C4-2B (cell line): ENCODE measurements at regions not wholly inside any gene's neighbourhood (a gene's known extent, or its start where the extent isn't known, plus 50 kb on each side); places are given as distances from the start of the nearest gene placed in this dataset.

Source experiments
- H3K27ac ChIP-seq: fragments of 450-650 bp; 2 replicates; pipeline ENCODE4 v1.5.1; 2017
- ZFX ChIP-seq: fragments of 450-650 bp; IDR thresholded peaks from 2 replicates; pipeline ENCODE4 v1.6.1; 2017
- TF ChIP-seq, protein P1 (sequence below): fragments of 450-650 bp; conservative IDR thresholded peaks from 2 replicates; pipeline ENCODE4 v1.5.1; 2017; ENCODE audit warnings: mild to moderate bottlenecking

DNA sequence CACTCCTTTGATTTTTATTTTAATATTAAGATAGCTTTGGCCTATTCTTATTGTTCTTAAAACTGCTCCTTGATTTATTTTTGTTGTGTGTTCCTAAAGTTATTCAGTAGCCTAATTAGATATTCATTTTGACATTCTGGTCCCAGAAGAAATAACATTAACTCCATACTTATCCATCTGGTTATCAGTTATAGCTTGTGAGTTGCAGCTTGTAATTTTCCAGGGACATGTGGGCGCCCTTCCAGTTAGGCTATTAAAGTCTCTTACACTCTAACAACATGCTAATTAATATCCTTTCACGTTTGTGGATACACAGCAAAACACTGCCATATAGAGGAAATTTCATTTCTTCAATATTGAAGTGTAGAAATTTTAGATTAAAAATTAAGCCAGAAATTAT lies 987.5 kb downstream of the HACE1 start:
- no peak overlapping the region for H3K27ac ChIP-seq
- no peak for TF ChIP-seq ZFX
- TF ChIP-seq, protein P1, sequence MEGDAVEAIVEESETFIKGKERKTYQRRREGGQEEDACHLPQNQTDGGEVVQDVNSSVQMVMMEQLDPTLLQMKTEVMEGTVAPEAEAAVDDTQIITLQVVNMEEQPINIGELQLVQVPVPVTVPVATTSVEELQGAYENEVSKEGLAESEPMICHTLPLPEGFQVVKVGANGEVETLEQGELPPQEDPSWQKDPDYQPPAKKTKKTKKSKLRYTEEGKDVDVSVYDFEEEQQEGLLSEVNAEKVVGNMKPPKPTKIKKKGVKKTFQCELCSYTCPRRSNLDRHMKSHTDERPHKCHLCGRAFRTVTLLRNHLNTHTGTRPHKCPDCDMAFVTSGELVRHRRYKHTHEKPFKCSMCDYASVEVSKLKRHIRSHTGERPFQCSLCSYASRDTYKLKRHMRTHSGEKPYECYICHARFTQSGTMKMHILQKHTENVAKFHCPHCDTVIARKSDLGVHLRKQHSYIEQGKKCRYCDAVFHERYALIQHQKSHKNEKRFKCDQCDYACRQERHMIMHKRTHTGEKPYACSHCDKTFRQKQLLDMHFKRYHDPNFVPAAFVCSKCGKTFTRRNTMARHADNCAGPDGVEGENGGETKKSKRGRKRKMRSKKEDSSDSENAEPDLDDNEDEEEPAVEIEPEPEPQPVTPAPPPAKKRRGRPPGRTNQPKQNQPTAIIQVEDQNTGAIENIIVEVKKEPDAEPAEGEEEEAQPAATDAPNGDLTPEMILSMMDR, result no peak

DNA sequence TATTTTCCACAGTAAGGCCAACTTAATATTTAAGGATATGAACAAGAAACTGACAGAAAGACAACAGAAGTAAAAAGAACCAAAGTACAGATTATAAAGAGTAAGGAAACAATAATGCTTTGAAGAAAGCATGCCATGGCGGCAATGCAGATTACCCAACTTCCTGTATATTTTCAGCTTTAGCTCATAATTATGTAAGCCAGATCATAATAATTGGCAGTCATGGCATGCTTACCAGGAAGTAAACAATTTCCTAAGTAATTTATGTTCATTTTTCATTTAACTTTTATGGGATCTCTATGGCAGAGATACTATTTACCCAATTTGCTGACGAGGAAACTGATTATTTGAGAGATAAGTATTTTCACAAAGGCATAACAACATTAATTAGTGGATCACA lies 988.7 kb downstream of the HACE1 start:
- no peak for TF ChIP-seq ZFX
- TF ChIP-seq, protein P1, result no peak
- H3K27ac ChIP-seq, result peak overlapping the region; percentile 45

DNA sequence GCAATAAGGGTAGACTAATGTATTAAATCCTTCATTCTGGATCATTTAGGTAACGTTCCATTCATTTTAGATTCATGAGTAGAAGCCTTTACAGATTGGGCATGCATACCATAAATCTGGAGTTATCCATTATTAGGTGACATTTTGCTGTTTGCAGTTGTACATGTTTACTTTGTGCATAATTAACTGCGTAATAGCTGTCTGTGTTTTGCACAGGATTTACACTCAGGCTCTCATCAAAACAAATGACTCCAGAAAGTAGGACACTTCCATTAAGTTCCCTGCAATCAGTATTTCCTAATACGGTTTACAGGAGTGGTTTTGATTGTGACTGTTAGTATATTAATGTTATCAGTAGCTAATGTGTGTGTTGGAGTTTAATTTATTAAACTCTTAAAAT lies 997.4 kb downstream of the HACE1 start:
- H3K27ac ChIP-seq, result no peak overlapping the region
- TF ChIP-seq ZFX, result no peak
- TF ChIP-seq, protein P1, result no peak

DNA sequence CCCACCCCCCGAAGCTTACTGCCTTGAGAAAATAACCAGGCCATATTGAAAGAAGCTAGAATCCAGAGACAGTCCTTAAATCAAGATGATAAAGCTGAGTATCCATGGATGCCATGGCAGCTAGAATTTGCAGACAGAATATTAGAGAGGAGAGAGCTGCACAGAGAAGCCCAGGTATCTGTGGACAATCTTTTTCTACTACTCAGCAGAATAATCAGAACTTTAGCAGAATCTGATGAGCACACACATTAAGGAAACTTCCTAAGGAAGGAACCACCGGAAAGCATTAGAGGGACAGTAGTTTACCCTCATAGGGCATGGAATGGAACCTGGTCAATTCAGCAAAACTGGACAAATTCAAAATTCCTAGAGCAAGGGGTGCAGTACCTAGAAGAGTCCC lies 1001.7 kb downstream of the HACE1 start:
- H3K27ac ChIP-seq, result no peak overlapping the region
- TF ChIP-seq, protein P1, result no peak
- TF ChIP-seq ZFX, result no peak

DNA sequence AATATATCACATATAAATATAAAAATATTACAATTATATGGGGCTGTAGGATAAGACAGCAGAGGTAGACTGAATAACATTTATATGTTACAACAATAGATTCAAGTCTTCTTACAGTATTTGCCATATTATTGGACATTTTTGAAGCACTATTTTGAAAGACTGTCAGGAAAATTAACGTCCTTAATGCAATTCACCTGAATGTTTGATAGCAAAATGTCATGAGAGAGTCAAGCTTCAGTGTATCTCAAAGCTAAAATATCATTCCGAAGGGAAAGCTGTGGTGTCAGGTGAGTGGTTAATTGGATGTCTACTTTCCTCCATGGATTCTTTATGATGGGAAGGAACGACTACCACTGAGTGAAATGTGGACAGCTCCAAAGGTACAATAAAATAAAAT lies 1004.0 kb downstream of the HACE1 start:
- no peak overlapping the region for H3K27ac ChIP-seq
- no peak for TF ChIP-seq ZFX
- TF ChIP-seq, protein P1, result no peak

DNA sequence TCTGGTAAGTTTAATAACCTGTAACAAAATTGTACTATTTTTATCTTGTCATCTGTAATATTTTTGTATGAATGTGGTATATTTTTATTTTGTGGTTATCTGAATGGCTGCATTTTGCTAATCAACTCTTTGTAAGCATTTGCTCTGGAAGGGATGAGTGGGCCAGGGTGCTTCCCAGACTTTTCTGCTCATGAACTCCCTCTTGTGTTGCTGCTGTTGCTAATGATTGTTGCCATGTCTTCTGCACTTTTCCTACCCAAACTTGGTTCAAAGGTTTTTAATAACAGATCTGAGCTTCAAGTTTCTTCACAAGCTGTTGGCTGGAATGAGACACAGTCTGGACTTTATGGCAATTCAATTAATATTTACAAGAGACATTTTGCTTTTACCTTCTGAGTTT lies 1005.7 kb downstream of the HACE1 start:
- TF ChIP-seq, protein P1, result no peak
- TF ChIP-seq ZFX, result no peak
- no peak overlapping the region for H3K27ac ChIP-seq

DNA sequence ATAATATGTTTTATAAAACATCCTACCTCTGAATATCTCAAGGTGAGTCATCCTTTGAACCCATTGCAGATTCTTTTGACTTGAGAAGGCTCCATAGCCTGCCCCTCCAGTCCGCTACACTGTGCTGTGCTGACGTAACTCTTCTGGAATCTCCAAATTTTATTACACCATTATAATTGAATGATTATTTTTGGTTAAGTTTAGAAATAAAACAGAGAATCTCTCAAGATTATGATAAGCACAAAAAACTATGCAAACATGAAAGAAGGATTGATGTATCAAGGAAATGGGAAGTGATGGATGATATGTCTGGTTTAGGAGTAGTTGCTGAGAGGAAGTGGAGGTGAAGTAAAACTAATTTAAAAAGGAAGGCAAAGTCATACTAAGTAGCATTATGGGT lies 1021.3 kb downstream of the HACE1 start:
- TF ChIP-seq, protein P1, result no peak
- no peak for TF ChIP-seq ZFX
- H3K27ac ChIP-seq, result no peak overlapping the region
